ENCODE measurements at regions not wholly inside any gene's neighbourhood (a gene's known extent, or its start where the extent isn't known, plus 50 kb on each side); places are given as distances from the start of the nearest gene placed in this dataset.

DNA sequence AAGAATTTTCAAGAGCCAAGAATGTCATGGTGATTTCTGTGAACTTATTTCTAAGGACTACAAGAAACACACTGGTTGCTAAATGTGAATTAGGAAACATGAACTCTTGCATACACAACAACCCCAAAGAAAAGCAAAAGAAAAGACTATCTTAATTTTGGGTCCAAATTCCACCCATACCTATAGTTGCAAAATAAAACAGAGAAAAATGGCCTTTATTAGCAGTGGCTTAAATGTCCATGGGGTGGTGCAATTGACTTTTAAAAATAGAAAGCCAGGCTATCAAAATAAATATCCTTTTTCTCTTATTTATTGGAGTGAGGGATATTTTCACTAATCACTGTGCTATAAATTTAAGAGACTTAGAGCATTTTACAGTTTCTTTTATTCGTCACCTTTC, 80.9 kb upstream of the DPYD start:
- peaks cover 0 to 23% (median 4%) of the 10 kb centered on the region in 5 donors for H3K27me3 Mint-ChIP-seq
- H3K36me3 Mint-ChIP-seq: no peaks in the 10 kb centered on the region
- ChIA-PET CTCF (no interaction called here), POLR2A (no interaction called here)
- H3K27ac ChIP-seq (ENCODE audit: low read depth, low read length): no peak overlapping the region
- ATAC-seq (no peak), DNase-seq (no peak)
- no peaks in the 10 kb centered on the region for H3K4me1 ChIP-seq (ENCODE audit: control insufficient read depth in 2 of 2, insufficient read depth in 2 of 2, low read length in 2 of 2)
- no peaks in the 10 kb centered on the region for H3K9me3 ChIP-seq (ENCODE audit: control insufficient read depth in 2 of 3, low read length in 3 of 3)
- no peak overlapping the region for H3K27ac Mint-ChIP-seq
- H3K4me3 ChIP-seq (ENCODE audit: low read length): no peak overlapping the region
- no peaks in the 10 kb centered on the region for H3K27me3 ChIP-seq (ENCODE audit: control insufficient read depth in 2 of 2, insufficient read depth in 2 of 2, low read length in 2 of 2)
- intact Hi-C loops (cut with micrococcal nuclease): no loop called here
- no peaks in the 10 kb centered on the region for H3K9me3 Mint-ChIP-seq
- no peaks in the 10 kb centered on the region for H3K4me1 Mint-ChIP-seq
- no peak overlapping the region for H3K4me3 Mint-ChIP-seq
- H3K36me3 ChIP-seq (ENCODE audit: control insufficient read depth in 2 of 3, insufficient read depth in 3 of 3, low read length in 3 of 3): no peaks in the 10 kb centered on the region

DNA sequence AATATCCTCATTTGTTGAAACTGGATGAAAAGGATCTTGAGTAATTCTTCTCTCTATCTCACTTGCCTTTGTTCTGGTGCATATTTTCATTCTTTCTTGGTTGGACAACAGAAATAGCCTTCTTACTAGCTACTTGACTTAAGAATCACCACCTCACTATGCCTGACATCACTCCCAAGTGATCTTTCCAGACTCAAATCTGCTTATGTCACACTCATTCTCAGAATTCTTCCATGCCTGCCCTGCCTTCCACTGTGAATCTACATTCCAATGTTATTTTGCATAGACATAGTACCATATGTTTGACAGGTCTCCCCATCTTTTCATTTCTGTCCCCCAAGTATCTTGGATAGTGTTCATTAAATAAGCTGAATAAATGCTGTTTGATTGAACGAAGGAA, 78.5 kb upstream of the DPYD start:
- no peaks in the 10 kb centered on the region for H3K9me3 ChIP-seq (ENCODE audit: control insufficient read depth in 2 of 3, low read length in 3 of 3)
- no peak overlapping the region for H3K27ac ChIP-seq (ENCODE audit: low read depth, low read length)
- Mint-ChIP-seq H3K9me3 (no peaks in the 10 kb centered on the region), H3K27ac (no peak overlapping the region), H3K36me3 (no peaks in the 10 kb centered on the region), H3K4me1 (no peaks in the 10 kb centered on the region), H3K27me3 (peaks cover 0 to 23% (median 4%) of the 10 kb centered on the region in 5 donors), H3K4me3 (no peak overlapping the region)
- ChIA-PET POLR2A (no interaction called here), CTCF (no interaction called here)
- H3K4me1 ChIP-seq (ENCODE audit: control insufficient read depth in 2 of 2, insufficient read depth in 2 of 2, low read length in 2 of 2): no peaks in the 10 kb centered on the region
- H3K36me3 ChIP-seq (ENCODE audit: control insufficient read depth in 2 of 3, insufficient read depth in 3 of 3, low read length in 3 of 3): no peaks in the 10 kb centered on the region
- no peaks in the 10 kb centered on the region for H3K27me3 ChIP-seq (ENCODE audit: control insufficient read depth in 2 of 2, insufficient read depth in 2 of 2, low read length in 2 of 2)
- no peak overlapping the region for H3K4me3 ChIP-seq (ENCODE audit: low read length)
- no peak for ATAC-seq
- intact Hi-C loops (cut with micrococcal nuclease): no loop called here
- DNase-seq: no peak

DNA sequence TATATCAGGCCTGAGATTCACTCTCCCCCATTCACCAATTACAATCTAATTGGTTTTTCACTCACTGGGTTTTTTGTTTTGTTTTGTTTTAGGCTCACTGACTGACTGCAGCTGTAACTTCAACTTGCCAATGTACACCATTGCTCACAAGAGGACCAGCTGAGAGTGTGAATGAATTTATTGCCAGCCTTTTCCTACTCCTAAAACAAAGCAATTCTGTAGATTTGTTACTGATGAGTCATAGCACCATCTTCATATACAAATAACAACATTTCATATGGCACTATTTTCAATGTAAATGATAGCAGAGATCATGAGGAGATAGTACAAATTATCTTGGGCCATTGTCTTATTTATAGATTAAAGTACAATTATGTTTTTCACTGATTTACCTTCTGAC, 76.0 kb upstream of the DPYD start:
- no peaks in the 10 kb centered on the region for H3K27me3 ChIP-seq (ENCODE audit: control insufficient read depth in 2 of 2, insufficient read depth in 2 of 2, low read length in 2 of 2)
- Mint-ChIP-seq H3K36me3 (no peaks in the 10 kb centered on the region), H3K4me3 (no peak overlapping the region), H3K27me3 (peaks cover 0 to 31% (median 6%) of the 10 kb centered on the region in 5 donors), H3K4me1 (no peaks in the 10 kb centered on the region), H3K27ac (no peak overlapping the region), H3K9me3 (peaks cover 0 to 1% (median 0%) of the 10 kb centered on the region in 11 donors)
- no peaks in the 10 kb centered on the region for H3K36me3 ChIP-seq (ENCODE audit: control insufficient read depth in 2 of 3, insufficient read depth in 3 of 3, low read length in 3 of 3)
- no peaks in the 10 kb centered on the region for H3K4me1 ChIP-seq (ENCODE audit: control insufficient read depth in 2 of 2, insufficient read depth in 2 of 2, low read length in 2 of 2)
- H3K9me3 ChIP-seq (ENCODE audit: control insufficient read depth in 2 of 3, low read length in 3 of 3): no peaks in the 10 kb centered on the region
- CTCF ChIA-PET: no interaction called here
- intact Hi-C loops (cut with micrococcal nuclease): no loop called here
- no peak overlapping the region for H3K27ac ChIP-seq (ENCODE audit: low read depth, low read length)
- ATAC-seq: no peak
- POLR2A ChIA-PET: no interaction called here
- H3K4me3 ChIP-seq (ENCODE audit: low read length): no peak overlapping the region
- DNase-seq: no peak

DNA sequence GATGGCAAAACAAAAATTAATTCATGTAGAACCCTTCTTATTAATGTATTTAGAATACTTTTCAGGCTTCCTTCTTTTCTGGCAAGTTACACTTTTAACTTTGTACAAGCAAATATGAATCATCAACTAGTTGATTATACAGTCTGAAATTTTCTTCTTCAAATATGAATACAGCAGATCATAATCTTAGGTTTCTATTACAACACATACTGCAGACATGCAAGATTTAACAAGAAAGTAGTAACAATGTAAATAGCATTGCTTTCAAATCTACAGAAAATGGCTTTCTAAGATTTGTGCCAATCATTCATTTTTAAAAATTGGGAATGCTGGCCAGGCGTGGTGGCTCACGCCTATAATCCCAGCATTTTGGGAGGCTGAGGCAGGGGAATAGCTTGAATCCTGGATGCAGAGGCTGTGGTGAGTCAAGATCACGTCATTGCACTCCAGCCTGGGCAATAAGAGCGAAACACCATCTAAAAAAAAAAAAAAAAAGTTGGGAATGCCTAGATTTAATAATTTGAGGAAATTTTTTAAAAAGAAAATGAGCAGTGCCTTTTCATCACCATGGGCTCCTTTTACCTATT, 68.4 kb upstream of the DPYD start:
- Mint-ChIP-seq H3K4me3 (no peak overlapping the region), H3K36me3 (peaks cover 0 to 7% (median 0%) of the 10 kb centered on the region in 5 donors), H3K27me3 (peaks cover 0 to 31% (median 6%) of the 10 kb centered on the region in 5 donors), H3K9me3 (peaks cover 0 to 1% (median 0%) of the 10 kb centered on the region in 11 donors), H3K4me1 (peaks cover 0 to 6% (median 0%) of the 10 kb centered on the region in 7 donors), H3K27ac (no peak overlapping the region)
- intact Hi-C loops (cut with micrococcal nuclease): no loop called here
- ATAC-seq: no peak
- Histone ChIP-seq H3K9me3 (ENCODE audit: control insufficient read depth in 2 of 3, low read length in 3 of 3) (no peaks in the 10 kb centered on the region), H3K4me3 (ENCODE audit: low read length) (no peak overlapping the region), H3K27me3 (ENCODE audit: control insufficient read depth in 2 of 2, insufficient read depth in 2 of 2, low read length in 2 of 2) (no peaks in the 10 kb centered on the region), H3K27ac (ENCODE audit: low read depth, low read length) (no peak overlapping the region), H3K4me1 (ENCODE audit: control insufficient read depth in 2 of 2, insufficient read depth in 2 of 2, low read length in 2 of 2) (no peaks in the 10 kb centered on the region), H3K36me3 (ENCODE audit: control insufficient read depth in 2 of 3, insufficient read depth in 3 of 3, low read length in 3 of 3) (no peaks in the 10 kb centered on the region)
- POLR2A ChIA-PET: no interaction called here
- no peak for DNase-seq
- CTCF ChIA-PET: no interaction called here

DNA sequence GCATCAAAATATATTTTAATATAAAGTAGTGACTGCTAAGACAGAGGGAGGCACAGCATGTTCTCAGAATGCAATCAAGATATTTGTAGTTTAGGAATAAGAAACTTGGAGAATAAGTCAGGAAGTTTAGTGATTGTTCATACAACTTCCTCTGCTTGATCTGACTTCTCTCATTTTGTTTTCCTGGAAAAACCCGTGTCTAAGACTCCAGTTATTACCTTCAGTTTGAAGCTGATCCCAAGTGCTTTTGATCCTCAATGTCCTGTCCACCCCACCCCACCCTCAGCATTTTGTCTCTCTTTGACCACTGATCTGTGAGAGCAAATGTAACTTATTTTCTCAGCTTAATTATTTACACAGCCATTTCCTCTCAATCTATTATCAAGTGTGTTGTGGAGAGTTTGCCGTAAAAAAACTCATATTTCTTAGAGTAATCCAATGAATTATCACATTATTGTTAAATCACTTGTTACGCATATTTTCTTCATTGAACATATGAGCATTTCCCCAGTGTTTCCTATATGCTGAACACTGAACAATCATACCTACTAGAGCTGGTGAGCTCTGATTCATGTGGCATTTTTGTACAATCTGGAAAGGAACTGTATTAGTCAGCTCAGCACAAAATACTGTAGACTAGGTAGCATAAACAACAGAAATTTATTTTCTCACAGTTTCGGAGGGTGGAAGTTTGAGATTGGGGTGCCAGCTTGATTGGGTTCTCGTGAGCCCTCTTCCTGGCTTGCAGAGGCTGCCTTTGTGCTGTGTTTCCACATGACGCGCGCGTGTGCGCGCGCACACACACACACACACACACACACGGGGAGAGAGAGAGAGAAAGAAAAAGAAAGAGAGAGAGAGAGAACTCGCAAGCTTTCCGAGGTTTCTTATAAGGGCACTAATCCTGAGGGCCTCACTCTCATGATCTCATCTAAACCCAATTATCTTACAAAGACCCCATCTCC, 65.5 kb upstream of the DPYD start:
- POLR2A ChIA-PET: no interaction called here
- H3K4me1 Mint-ChIP-seq: peaks cover 0 to 6% (median 0%) of the 10 kb centered on the region in 7 donors
- H3K36me3 Mint-ChIP-seq: peaks cover 0 to 7% (median 0%) of the 10 kb centered on the region in 5 donors
- H3K4me3 Mint-ChIP-seq: no peak overlapping the region
- no peaks in the 10 kb centered on the region for H3K9me3 Mint-ChIP-seq
- H3K36me3 ChIP-seq (ENCODE audit: control insufficient read depth in 2 of 3, insufficient read depth in 3 of 3, low read length in 3 of 3): no peaks in the 10 kb centered on the region
- no peak overlapping the region for H3K27ac ChIP-seq (ENCODE audit: low read depth, low read length)
- no peaks in the 10 kb centered on the region for H3K27me3 ChIP-seq (ENCODE audit: control insufficient read depth in 2 of 2, insufficient read depth in 2 of 2, low read length in 2 of 2)
- CTCF ChIA-PET: interaction anchor here (1.3 kb wide), 1 partner anchor 19 kb away, joined by 3 read pairs; no protein-coding TSS in a partner anchor
- no peaks in the 10 kb centered on the region for H3K4me1 ChIP-seq (ENCODE audit: control insufficient read depth in 2 of 2, insufficient read depth in 2 of 2, low read length in 2 of 2)
- no peak overlapping the region for H3K4me3 ChIP-seq (ENCODE audit: low read length)
- H3K9me3 ChIP-seq (ENCODE audit: control insufficient read depth in 2 of 3, low read length in 3 of 3): no peaks in the 10 kb centered on the region
- H3K27ac Mint-ChIP-seq: no peak overlapping the region
- DNase-seq (no peak), ATAC-seq (no peak)
- intact Hi-C loops (cut with micrococcal nuclease): no loop called here
- H3K27me3 Mint-ChIP-seq: peaks cover 0 to 19% (median 4%) of the 10 kb centered on the region in 5 donors

DNA sequence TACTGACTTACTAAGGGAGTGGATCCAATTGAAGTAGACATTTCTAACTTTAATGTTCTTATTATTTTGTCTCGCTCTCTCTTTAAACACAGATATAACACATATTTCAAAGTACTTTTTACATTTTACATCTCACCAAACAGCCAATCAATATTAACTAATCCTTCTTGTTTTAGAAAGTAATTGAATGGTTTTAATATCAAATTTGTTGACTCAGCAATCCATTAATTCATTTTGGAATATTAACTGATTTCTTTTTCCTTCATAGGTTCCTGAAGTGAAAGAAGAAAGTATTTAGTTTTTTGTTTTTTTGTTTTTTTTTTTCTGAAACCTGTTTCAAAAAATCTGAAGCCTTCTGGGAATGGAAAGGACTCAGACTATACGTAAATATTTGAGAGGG, 62.3 kb upstream of the DPYD start:
- DNase-seq (no peak), ATAC-seq (no peak)
- Histone ChIP-seq H3K4me1 (ENCODE audit: control insufficient read depth in 2 of 2, insufficient read depth in 2 of 2, low read length in 2 of 2) (no peaks in the 10 kb centered on the region), H3K9me3 (ENCODE audit: control insufficient read depth in 2 of 3, low read length in 3 of 3) (no peaks in the 10 kb centered on the region), H3K36me3 (ENCODE audit: control insufficient read depth in 2 of 3, insufficient read depth in 3 of 3, low read length in 3 of 3) (no peaks in the 10 kb centered on the region), H3K4me3 (ENCODE audit: low read length) (no peak overlapping the region), H3K27me3 (ENCODE audit: control insufficient read depth in 2 of 2, insufficient read depth in 2 of 2, low read length in 2 of 2) (no peaks in the 10 kb centered on the region), H3K27ac (ENCODE audit: low read depth, low read length) (no peak overlapping the region)
- Mint-ChIP-seq H3K27ac (no peak overlapping the region), H3K36me3 (peaks cover 0 to 7% (median 0%) of the 10 kb centered on the region in 5 donors), H3K9me3 (no peaks in the 10 kb centered on the region), H3K4me3 (no peak overlapping the region), H3K4me1 (peaks cover 0 to 6% (median 0%) of the 10 kb centered on the region in 7 donors), H3K27me3 (peaks cover 0 to 14% (median 0%) of the 10 kb centered on the region in 5 donors)
- intact Hi-C loops (cut with micrococcal nuclease): no loop called here
- CTCF ChIA-PET: no interaction called here
- POLR2A ChIA-PET: no interaction called here

DNA sequence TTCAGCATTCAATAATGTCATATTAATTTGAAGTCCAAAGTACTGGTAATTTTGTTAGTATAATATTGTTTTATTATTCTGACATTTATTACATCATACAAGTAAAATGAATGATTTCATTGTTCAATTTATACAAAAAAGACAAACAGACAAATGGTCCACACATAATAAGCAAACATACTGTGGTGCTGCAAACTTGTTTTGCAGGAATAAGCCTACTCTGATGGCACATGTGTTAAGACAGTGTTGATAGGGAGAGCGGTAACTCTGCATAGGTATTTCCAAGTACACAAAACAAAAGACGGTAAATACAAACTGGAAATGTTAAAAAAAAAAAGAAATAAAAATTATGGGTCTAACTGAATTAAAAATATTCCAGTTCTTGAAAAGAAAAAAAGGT, 59.7 kb upstream of the DPYD start:
- no peaks in the 10 kb centered on the region for H3K27me3 ChIP-seq (ENCODE audit: control insufficient read depth in 2 of 2, insufficient read depth in 2 of 2, low read length in 2 of 2)
- H3K4me3 ChIP-seq (ENCODE audit: low read length): no peak overlapping the region
- H3K9me3 ChIP-seq (ENCODE audit: control insufficient read depth in 2 of 3, low read length in 3 of 3): no peaks in the 10 kb centered on the region
- ChIA-PET POLR2A (no interaction called here), CTCF (no interaction called here)
- ATAC-seq (no peak), DNase-seq (no peak)
- no peak overlapping the region for H3K4me3 Mint-ChIP-seq
- no peaks in the 10 kb centered on the region for H3K36me3 Mint-ChIP-seq
- H3K27ac Mint-ChIP-seq: no peak overlapping the region
- H3K4me1 Mint-ChIP-seq: no peaks in the 10 kb centered on the region
- no peak overlapping the region for H3K27ac ChIP-seq (ENCODE audit: low read depth, low read length)
- intact Hi-C loops (cut with micrococcal nuclease): no loop called here
- no peaks in the 10 kb centered on the region for H3K9me3 Mint-ChIP-seq
- no peaks in the 10 kb centered on the region for H3K36me3 ChIP-seq (ENCODE audit: control insufficient read depth in 2 of 3, insufficient read depth in 3 of 3, low read length in 3 of 3)
- H3K27me3 Mint-ChIP-seq: peaks cover 0 to 10% (median 0%) of the 10 kb centered on the region in 5 donors
- H3K4me1 ChIP-seq (ENCODE audit: control insufficient read depth in 2 of 2, insufficient read depth in 2 of 2, low read length in 2 of 2): no peaks in the 10 kb centered on the region

Data from naive thymus-derived CD4-positive, alpha-beta T cell (primary cell).